ENCODE measurements at regions not wholly inside any gene's neighbourhood (a gene's known extent, or its start where the extent isn't known, plus 50 kb on each side); places are given as distances from the start of the nearest gene placed in this dataset.

- TF ChIP-seq CTCF (IDR thresholded peaks at IDR 0.05) (no peak), POLR2A (IDR thresholded peaks at IDR 0.05) (no peak)
Observed at GRCh38 chr6:24026050-24026449, 100.0 kb upstream of the NRSN1 start.
